COLO668 (cell line): ENCODE measurements at regions not wholly inside any gene's neighbourhood (a gene's known extent, or its start where the extent isn't known, plus 50 kb on each side); places are given as distances from the start of the nearest gene placed in this dataset.

Source experiments
- DNase-seq: peaks from one replicate; lab custom pipeline; 2025; ENCODE audit not compliant: unreplicated experiment; lab: John Stamatoyannopoulos, UW

DNA sequence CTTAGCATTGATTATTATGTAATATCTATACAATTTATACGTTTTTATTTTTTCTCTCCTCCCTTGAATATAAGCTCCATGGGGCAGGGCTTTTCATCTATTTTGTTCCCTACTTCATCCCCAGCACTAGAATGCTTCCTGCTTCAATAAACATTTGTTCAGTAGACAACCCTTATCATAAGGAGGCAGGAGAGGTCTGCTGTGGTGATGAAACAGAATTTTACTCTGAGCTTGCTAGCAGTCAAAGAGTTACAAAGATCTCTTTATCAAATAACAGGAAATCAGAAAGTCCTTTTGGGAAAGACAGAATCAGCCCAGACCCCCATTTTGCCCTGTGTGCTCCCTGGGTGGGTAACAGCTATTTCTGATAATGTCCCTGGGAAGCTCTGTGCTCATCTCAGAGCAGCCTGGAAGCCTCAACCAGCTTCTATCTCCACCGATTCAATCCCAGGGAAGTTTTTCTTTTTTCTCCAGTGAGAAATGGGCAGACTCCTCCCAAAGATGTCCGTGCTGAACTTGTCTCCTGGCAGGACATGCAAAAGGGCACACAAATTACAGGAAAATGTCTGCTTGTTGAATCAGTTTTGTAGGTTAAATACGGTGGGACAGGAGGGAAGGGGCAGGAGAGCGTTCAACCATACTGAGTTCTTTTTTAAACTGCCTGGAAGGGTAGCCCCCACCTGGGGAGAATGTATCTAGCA, 84.7 kb upstream of the PKDCC start:
- DNase-seq, result no peak

DNA sequence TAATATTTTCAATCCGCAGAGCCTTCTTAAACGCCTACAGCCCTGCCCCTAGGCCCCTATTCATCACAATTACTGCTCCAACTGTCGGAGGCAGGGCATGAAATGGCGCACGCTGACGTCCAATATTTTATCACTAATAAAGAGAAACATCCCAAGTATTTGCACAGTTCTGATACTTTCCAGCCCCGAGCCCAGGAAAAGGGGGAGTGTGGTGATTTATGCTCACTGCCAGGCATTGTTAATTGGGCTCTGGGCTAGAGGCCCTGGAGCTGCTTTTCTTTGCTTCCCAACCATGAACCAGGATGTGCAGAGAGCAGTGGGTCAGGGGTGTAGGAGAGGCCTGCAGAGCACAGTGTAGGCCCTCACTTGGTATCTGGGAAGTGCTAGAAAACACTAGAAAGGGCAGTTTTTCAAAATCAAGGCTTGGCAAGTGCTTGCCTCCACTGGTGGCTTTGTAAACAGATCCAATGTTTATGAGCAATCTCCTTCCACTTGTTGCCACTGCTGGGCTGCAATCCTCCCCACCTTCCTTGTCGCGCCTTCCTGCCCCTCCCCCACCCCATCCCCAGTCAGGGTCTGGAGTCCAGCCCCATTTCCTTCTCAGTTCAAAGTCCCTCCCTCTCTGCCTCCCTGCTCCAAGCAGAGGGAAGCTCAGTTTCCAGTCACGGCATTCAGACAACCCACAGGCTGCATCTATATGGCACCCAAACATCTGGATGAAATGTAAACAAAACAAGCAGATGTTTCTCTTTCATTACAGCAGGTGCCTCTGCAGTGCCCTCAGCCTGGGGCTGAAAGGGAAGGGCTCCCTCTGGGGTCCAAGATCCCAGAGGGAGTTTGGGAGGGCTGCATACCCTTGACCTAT, 83.9 kb upstream of the PKDCC start:
- DNase-seq, result peak; percentile 57

DNA sequence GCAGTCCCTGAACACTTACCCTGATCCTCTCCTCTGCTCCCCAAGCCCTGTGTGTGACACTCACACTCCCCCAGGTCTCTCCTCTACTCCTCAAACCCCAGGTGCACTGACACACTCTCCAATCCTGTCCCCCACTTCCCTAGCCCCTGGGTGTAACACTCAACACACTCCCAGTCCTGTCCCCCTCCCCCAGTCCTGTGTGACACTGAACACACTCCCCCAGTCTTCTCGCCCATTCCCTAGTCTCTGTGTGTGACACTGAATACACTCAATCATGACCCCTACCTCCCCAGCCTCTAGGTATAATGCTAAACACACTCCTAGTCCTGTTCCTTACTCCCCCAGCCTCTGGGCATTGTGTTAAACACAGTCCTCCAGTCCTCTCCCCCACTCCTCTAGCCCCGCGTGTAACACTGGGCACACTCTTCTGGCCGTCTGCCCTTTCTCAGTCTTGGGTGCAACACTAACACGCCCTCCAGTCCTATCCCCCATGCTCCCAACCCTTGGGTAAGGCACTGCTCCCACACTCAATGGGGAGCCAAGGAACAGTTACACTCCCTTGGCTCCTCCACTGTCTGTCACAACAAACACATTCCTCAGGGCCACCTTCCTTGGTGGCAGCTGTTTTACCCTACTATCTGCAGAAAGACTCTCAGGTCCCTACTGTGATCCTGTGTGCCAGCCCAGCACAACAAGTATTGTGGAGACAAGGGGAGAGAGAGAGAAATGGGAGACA, 82.5 kb upstream of the PKDCC start:
- DNase-seq, result no peak

DNA sequence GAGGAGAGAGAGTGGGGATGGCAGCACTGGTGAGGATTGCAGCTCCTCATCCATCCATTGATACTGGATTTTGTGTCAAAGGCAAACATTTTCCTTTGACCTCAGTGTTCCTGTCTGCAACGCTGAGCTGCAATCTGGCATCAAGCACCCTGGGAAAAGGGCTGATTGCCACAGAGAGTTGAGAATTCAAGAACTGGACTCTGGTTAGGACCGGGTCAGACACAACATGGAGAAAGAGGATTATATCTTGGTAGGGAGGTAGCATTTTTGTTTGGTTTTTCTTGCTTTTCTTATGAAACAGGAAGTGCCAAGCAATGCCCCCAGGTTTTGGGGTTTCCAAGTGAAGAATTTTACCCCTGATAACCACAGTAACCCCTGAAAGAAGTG, 81.9 kb upstream of the PKDCC start:
- no peak for DNase-seq

DNA sequence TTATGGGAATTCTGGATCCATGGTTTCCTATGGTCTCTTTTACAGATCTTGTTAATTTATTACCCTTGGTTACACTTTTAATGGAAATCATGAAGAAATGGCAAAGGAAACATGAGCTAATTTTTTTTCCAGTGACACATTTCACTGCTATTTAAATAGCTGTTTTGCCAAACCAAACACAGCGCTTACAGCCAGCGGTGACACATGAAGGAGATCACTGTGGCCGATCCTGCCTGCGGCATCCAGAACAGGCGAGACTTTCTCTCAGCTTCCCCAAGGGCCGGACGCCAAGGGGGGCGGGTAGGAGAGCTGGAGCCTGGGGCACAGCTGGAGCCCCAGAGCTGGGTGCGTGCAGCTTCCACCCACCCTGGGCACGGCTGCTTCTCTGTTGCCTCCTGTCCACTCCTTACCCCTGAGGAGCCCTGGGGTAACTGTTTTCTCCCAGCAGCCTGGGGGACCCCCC, 81.4 kb upstream of the PKDCC start:
- DNase-seq, result no peak

DNA sequence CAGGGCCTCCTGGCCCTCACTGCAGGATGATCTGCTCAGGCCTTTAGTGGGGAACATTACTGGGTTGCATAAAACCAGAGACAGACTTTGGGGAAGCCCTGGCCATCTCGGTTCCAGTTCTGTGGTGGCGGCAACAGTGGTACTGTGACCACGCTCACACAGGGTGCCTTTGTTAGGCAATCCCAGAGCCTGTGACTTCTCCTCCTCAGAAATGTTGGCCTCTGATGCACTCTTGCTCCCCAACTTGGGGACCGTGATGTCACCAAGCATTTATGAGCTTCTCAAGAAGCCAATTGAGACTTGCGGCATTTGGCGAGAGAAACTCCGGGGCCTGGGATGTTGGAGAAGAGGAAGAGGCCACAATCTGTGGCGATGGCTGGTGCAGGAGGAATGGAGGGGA, 80.9 kb upstream of the PKDCC start:
- DNase-seq, result no peak

DNA sequence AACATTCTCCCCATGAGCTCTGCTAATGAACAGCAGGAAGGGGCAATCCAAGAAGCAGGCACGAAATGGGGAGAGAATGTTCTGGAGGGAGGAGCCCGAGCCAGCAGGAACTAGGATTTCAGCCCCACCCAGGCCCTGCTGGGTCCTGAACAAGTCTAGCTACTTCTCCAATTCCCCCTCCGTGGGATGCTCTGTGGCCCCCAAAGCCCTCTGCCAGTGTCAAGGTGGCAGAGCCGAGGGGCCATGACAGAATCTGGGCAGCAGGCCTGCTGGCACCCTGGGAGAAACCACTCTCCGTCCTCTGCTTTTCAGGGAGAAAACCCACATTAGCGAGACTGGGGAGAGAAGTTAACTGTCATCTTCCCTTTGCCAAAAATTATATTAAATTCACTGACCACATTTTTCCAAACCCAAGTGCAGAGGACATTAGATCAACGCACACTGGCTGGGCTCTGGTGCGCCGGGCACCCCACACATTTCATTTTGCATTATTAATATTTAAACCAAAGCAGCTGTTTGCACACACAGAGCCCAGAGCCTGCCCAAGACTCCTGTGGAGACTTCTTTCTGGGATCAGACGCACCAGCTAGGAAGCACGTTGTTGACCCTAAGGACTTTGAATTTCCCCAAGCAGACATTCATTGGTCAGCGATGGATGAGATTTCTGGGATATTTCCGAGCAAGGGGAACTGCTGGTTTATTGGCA, 80.2 kb upstream of the PKDCC start:
- DNase-seq, result no peak

DNA sequence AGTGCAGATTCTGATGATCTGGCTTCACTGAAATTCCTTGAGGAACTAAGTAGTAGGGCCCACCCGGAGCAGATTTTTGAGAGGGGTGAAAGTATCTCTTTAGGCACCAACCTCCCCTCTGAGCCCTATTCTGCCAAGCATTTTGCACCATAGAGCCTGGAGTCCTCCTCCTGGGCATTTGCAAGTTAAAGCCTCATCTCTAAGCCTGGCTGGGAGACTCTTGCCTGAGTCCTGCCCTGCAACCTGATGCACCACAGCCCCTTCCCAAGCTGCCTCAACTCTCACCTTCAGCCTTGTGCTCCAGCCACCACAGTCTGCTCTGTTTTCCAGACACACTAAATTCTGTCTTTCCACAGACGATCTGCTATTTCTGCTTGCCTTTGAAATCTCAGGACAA, 79.6 kb upstream of the PKDCC start:
- DNase-seq, result no peak

DNA sequence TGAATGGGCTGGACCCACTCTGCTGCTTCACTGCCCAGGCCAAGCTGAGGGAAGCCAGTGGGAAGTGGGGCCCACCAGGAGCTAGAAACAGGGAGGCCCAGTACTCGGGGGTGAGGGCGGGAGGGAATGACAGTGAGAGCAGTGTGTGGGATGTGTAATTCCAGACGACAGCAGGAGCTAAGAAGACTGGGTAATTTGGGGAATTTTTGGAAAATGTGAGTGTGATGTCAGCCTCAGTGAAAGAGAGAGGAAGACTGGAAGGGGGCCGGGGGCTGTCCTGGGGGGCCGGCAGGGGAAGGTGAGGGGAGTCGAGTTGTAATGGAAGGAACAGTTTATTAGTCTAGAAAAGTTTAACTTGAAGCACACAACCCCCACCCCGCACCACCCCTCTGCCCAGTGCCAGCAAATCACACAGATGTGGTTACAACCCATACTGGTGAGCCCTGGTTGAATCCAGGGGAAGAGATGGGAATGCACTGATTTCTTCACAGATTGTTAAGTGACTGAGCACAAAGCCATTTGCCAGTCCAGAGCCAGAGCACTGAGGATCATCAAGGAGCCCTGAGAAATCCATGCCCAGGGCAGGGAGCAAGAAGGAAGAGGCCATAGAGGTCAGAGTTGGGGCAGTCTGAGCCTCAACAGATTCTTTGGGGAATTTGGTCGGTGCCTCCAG, 76.7 kb upstream of the PKDCC start:
- no peak for DNase-seq

DNA sequence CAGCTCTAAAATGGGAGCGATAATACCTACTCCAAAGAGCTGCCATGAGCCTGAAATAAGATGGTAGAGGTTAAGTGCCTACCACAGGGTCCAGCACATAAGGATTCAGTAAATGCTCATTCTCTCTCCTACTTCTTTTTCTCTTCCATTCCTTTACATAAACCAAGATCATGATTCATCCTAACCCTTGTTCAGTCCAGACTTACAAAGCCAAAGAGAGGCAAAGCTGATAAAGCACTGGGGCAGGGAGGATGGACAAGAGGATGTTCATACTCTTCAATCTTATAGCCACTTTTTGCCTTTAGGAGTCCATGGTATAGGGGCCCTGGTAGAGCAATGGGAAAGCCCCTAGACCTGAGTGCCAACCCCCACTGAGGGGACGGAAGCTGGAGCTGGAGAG, 75.6 kb upstream of the PKDCC start:
- no peak for DNase-seq

DNA sequence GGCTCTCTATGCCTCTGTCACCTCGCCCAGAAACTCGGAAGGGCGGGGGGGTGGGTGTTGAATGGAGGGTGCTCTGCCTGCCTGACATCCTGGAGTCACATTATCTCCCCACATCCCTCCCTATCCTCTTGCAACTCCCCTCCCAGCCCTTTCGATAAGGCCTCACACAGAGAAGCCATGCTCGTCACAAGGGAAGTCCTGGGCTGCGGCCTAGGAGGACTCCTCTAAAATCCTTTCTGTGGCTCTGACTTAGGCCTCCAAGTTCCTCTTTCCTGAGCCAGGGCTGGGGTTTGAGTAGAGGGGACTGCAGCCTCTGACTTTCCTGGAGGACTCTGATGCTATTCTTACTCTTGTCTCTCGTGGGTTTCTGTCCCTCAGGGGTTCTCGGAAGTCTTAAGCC, 75.0 kb upstream of the PKDCC start:
- DNase-seq, result no peak

DNA sequence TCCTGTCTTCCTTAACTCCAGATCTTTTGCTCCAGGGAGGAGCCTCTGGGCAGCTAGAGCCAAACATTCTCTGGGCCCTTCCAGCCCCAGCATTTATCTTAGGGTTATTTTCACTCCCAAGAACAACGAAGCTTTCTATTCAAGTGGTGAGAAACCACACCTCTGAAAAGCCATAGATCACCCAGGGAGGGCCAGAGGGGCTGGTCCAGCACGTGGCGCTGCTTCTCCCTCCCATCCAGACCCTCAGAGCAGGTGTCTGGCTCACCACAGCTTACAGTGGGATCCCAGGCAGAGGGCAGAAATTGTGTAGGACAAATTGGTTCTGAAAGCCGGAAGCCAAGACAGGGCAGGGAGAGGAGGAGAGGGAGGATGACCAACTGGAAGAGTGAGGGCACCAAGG, 74.0 kb upstream of the PKDCC start:
- DNase-seq, result no peak

DNA sequence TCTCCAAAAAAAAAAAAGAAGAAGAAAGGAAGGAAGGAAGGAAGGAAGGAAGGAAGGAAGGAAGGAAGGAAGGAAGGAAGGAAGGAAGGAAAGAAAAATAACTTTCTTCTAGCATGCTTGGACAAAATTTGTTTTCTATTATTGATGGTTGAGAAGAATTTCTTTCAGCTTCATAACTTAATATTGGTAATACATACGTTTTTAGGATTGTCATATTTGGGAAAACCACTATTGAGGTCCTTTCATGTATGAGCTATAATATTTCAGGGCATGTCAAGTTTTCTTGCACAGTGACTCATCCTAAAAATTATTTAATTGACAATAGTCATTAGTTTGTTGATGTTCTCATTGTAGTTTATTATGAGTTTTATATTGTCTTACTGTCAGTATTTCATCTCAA, 66.4 kb upstream of the PKDCC start:
- DNase-seq, result no peak

DNA sequence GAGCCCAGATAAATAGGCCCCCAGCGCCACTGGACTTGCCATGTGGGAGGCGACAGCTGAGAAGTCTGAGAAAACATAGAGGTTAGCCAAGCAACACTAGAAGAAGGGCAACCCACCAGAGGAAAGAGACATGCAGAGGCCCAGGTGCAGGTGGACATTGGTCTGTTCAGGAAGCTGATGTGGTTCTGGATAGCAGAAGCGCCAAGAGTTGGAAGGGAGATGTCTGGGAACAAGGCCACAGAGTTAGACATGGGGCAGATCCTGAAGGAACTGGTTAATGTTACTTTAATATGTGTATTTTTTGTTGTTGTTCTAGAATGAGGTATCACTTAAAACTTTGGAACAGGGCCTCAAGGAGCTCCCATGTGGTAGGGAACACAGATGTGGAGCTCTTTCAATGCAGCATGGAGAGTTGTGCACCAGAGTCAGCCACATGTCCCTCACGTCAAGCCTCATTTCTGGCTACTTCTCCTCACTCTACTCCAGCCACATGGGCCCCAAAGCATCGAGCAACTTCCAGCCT, 62.2 kb upstream of the PKDCC start:
- no peak for DNase-seq

DNA sequence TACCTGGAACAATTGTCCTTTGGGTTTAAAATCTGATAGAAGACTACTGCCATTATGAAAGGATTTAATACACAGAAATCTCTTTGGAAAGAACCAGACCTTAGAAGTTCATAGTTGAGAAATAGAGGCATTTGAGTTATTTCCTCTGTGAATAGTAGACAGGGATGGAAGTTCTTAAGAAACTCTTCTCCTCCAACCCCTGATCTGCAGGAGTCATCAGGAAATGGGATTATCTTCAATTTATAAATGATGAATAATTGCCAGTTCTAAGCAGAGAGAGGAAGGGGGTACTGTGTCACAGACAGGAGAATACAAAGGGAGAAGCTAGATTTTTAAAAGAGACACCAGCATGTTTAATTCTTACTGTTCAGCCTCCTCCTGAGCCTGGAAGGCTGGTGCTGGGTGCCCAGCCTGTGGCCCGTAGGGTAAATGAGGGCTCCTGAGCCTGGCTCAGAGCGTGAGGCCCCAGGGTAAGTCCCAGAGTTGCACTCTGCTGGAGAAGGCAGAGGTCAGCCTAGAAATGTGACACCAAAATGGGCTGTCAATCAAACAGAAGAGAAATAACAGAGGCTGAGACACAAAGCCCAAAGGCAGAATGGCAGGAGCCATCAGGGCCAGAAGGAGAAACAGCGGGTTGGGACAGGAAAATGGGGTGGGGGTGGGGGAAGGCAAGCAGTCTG, 58.2 kb upstream of the PKDCC start:
- DNase-seq, result no peak

DNA sequence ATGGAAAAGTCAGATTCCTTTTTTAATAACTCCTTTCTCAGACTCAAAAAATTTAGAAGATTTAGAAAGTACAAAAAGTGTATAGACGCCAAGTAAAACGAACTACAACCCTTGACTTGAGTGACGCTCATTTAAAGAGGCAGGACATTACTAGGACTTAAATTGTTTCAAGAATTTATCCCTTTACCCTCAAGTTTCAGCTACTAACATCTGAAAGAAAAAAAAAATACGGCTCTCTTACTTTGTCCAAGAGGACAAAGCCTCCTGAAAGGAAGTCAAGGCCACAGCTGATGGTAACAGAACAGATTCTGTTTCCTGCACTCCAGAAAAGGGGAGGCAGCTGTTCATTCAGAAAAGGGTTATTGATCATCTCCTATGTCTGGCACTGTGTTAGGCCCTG, 57.6 kb upstream of the PKDCC start:
- DNase-seq, result no peak

DNA sequence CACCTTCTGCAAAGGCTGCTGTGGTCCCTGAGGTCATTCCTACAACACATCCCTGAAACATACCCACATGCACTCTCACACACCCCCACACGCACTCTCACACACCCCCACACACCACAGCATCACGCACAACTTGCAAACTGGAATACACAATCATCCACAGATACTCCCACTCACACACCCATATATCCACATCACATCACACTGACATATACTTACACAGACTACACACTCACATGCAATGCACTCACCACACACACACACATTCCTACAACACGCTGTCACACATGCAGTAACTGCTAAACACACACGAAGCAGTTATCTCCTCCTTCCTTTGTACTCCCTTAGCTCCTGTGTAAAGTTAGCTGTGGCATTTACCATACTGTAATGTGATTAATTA, 57.1 kb upstream of the PKDCC start:
- no peak for DNase-seq

DNA sequence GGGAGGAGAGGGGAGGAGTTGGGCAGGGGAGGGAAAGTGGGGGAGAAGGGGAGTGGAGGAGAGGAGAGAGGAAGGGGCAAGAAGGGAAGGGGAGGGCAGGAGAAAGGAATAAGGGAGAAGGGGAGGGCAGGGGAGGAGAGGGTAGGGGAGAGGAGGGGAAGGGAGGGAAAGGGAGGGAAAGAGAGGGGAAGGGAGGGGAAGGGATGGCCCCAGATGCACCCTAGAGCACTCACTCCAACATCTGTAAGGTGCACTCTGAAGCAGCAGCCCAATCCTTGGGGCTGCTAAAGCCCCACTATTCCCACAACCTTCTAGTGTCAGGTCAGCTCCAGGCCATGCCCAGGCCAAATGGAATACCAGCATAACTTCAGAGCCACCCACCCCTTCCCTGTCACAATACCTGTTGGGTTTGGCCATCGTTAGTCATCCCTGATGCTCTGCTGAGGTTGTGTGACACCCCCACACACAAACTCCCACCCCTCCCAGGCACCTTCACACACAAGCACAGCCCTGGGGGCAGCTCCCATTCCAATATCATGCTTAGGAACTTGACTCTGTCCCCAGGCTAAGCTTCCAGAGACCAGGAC, 55.7 kb upstream of the PKDCC start:
- DNase-seq, result no peak

DNA sequence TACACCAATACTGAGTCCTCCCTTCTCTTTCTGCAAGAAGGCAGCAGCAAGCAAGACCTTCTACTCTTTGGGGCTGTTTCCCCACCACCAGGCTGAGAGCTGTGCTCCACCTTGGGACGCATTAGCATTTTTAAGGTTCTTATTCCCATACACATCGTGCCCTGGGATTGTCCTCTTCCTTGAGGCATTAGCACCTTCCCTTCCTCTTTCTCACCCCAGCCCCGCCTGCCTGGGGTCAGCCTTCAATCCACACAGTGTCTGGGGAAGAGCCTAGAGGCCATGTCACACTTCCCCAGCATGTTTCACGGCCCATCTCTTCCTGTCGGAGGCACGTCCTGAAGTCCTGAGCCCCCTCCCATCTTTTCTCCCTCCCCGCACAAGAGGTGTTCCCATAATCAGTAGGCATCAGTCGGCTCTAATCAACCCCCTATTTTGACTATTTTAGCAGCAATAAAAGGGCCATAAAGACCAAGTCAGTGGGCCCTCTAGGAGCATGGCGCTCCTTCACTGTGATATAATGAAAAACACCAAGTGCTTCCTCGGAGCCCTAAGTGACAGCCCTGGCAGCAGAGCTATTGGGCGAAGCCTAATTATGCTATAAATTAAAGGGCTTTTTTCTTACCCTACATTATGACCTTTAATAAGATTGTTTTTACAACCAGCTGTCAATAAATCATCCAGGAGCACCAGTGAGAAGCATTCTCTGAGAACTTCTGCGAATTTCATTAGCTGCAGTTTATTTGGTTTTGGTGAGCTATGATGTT, 55.0 kb upstream of the PKDCC start:
- no peak for DNase-seq
